HEK293T (cell line): ENCODE measurements at regions not wholly inside any gene's neighbourhood (a gene's known extent, or its start where the extent isn't known, plus 50 kb on each side); places are given as distances from the start of the nearest gene placed in this dataset.

ENCODE experiments used
- BHLHE40 ChIP-seq: fragments of 450-650 bp; IDR thresholded peaks from 2 replicates; pipeline ENCODE4 v1.6.1; 2016; ENCODE audit warnings: mild to moderate bottlenecking, moderate library complexity, borderline replicate concordance
- CTBP1 ChIP-seq: fragments of 450-650 bp; IDR thresholded peaks from 2 replicates; pipeline ENCODE4 v1.6.1; 2016; ENCODE audit warnings: borderline replicate concordance
- ELF4 ChIP-seq: fragments of 450-650 bp; IDR thresholded peaks from 2 replicates; pipeline ENCODE4 v1.6.1; 2017; ENCODE audit warnings: antibody characterized with exemption
- FOXA1 ChIP-seq: fragments of 450-650 bp; IDR thresholded peaks from 2 replicates; pipeline ENCODE4 v1.6.1; 2016; ENCODE audit warnings: mild to moderate bottlenecking
- FOXK2 ChIP-seq: fragments of 450-650 bp; IDR thresholded peaks from 2 replicates; pipeline ENCODE4 v1.6.1; 2016; ENCODE audit warnings: mild to moderate bottlenecking
- FOXM1 ChIP-seq: fragments of 450-650 bp; IDR thresholded peaks from 2 replicates; pipeline ENCODE4 v1.6.1; 2017; ENCODE audit warnings: mild to moderate bottlenecking, borderline replicate concordance
- HDGF ChIP-seq: fragments of 450-650 bp; IDR thresholded peaks from 2 replicates; pipeline ENCODE4 v1.6.1; 2017; ENCODE audit warnings: antibody characterized with exemption, borderline replicate concordance
- L3MBTL2 ChIP-seq: fragments of 450-650 bp; conservative IDR thresholded peaks from 2 replicates; pipeline ENCODE4 v1.6.1; 2016; ENCODE audit warnings: mild to moderate bottlenecking
- LEF1 ChIP-seq: fragments of 450-650 bp; IDR thresholded peaks from 2 replicates; pipeline ENCODE4 v1.6.1; 2017; ENCODE audit warnings: mild to moderate bottlenecking, borderline replicate concordance
- PKNOX1 ChIP-seq: fragments of 450-650 bp; IDR thresholded peaks from 2 replicates; pipeline ENCODE4 v1.6.1; 2016
- SP1 ChIP-seq: fragments of 450-650 bp; IDR thresholded peaks from 2 replicates; pipeline ENCODE4 v1.6.1; 2017
- SUZ12 ChIP-seq: fragments of 450-650 bp; IDR thresholded peaks from 2 replicates; pipeline ENCODE4 v1.6.1; 2016; ENCODE audit warnings: mild to moderate bottlenecking
- TARDBP ChIP-seq: fragments of 450-650 bp; IDR thresholded peaks from 2 replicates; pipeline ENCODE4 v1.6.1; 2016
- ZNF384 ChIP-seq: fragments of 450-650 bp; IDR thresholded peaks from 2 replicates; pipeline ENCODE4 v1.6.1; 2016

GRCh38 chr20:60220706-60221105, 262.5 kb downstream of the CDH26 start:
- TF ChIP-seq LEF1 (no peak), HDGF (no peak), TARDBP (no peak), SUZ12 (no peak), ELF4 (no peak), L3MBTL2 (no peak), FOXK2 (no peak), FOXA1 (no peak), FOXM1 (no peak), ZNF384 (no peak), BHLHE40 (no peak), PKNOX1 (no peak), CTBP1 (no peak), SP1 (no peak)
